ENCODE measurements at regions not wholly inside any gene's neighbourhood (a gene's known extent, or its start where the extent isn't known, plus 50 kb on each side); places are given as distances from the start of the nearest gene placed in this dataset.
A peak's percentile ranks its signal among the peaks of the same experiment; 100 is the strongest.

- TF ChIP-seq CTCF (IDR thresholded peaks at IDR 0.05): no peak
- DNase-seq (ENCODE audit: low spot score) (no peak), ATAC-seq (ENCODE audit: low FRiP score) (no peak)
Measured at GRCh38 chr4:53695540-53696463, 104.5 kb upstream of the LNX1 start.

- no peak for ATAC-seq (ENCODE audit: low FRiP score)
- no peak for DNase-seq (ENCODE audit: low spot score)
- no peak for TF ChIP-seq CTCF (IDR thresholded peaks at IDR 0.05)
Measured at GRCh38 chr4:53694666-53695065, 103.4 kb upstream of the LNX1 start.

DNA sequence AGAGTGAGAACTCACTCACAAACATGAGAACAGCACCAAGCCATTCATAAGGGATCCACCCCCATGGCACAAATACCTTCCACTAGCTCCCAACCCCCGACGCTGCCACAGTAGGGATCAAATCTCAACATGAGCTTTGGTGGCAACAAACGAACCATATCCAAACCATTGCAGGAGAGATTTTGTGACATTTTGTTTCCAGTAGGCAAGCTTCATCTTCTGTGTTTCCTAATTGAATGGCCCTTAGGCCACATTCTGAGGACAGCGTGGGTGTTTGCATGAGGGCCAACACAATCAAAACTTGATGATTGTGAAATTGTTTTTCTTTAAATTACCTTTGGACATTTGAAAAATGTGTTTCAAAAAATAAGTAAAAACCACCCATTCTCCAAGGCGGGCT lies 102.6 kb upstream of the LNX1 start:
- TF ChIP-seq CTCF (IDR thresholded peaks at IDR 0.05): no peak
- DNase-seq (ENCODE audit: low spot score): no peak
- ATAC-seq (ENCODE audit: low FRiP score): no peak

- ATAC-seq (ENCODE audit: low FRiP score) (no peak), DNase-seq (ENCODE audit: low spot score) (no peak)
- no peak for TF ChIP-seq CTCF (IDR thresholded peaks at IDR 0.05)
Measured at GRCh38 chr4:53693408-53693807, 102.1 kb upstream of the LNX1 start.

- no peak for DNase-seq (ENCODE audit: low spot score)
- TF ChIP-seq CTCF (IDR thresholded peaks at IDR 0.05): no peak
- ATAC-seq (ENCODE audit: low FRiP score): peak; percentile 94
Measured at GRCh38 chr4:53688186-53688790, 97.0 kb upstream of the LNX1 start.

DNA sequence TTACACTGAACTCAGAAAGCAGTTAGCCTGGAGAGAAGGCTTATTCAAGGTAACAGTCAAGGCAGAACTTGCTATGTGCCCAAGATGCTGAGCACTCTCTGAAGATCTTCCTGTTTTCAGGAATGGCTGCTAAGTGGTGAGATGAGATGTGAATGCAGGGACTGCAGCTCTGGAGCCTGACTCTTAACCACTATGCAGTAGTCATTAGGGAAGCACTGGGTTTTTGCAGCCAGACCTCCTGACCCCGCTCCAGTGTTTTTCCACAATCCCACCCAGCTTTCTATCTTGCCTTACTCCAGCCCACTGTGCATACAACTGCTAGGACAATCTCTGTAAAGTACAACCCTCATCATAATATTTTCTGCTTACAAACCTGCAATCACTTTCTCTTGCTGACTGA lies 95.2 kb upstream of the LNX1 start:
- no peak for TF ChIP-seq CTCF (IDR thresholded peaks at IDR 0.05)
- DNase-seq (ENCODE audit: low spot score) (no peak), ATAC-seq (ENCODE audit: low FRiP score) (no peak)

Data from omental fat pad (tissue), 3 donors.